HFFc6 (cell line): ENCODE measurements at regions not wholly inside any gene's neighbourhood (a gene's known extent, or its start where the extent isn't known, plus 50 kb on each side); places are given as distances from the start of the nearest gene placed in this dataset.
"Not testable (repeated sequence)": the region's sequence is repeated elsewhere in the genome, so short reads cannot be mapped to it uniquely, and the experiment has no call there.

ENCODE experiments used
- DNase-seq: peaks from one replicate; pipeline ENCODE4 v3.0.0-alpha.2; 2018
- H3K27ac Mint-ChIP-seq: 2 replicates; pipeline ENCODE4 v1.8.0; 2020; ENCODE audit warnings: mild to moderate bottlenecking, mixed read lengths
- H3K27me3 Mint-ChIP-seq: 2 replicates; pipeline ENCODE4 v1.8.0; 2021; ENCODE audit warnings: mild to moderate bottlenecking, moderate library complexity, mixed read lengths; ENCODE audit not compliant: insufficient read depth
- H3K36me3 Mint-ChIP-seq: 2 replicates; pipeline ENCODE4 v1.8.0; 2021; ENCODE audit warnings: low read depth, mixed read lengths
- H3K4me1 Mint-ChIP-seq: 2 replicates; pipeline ENCODE4 v1.8.0; 2020; ENCODE audit warnings: low read depth, mixed read lengths
- H3K4me3 Mint-ChIP-seq: 2 replicates; pipeline ENCODE4 v1.8.0; 2020; ENCODE audit warnings: mild to moderate bottlenecking, moderate library complexity, mixed read lengths
- H3K9me3 Mint-ChIP-seq: 2 replicates; pipeline ENCODE4 v1.8.0; 2020; ENCODE audit warnings: mild to moderate bottlenecking, mixed read lengths
- TF ChIP-seq, protein P1 (sequence below): fragments of 200-600 bp; sonication (generic); IDR thresholded peaks from 2 replicates; pipeline ENCODE4 v1.5.0; 2021; ENCODE audit warnings: antibody characterized with exemption, mild to moderate bottlenecking

DNA sequence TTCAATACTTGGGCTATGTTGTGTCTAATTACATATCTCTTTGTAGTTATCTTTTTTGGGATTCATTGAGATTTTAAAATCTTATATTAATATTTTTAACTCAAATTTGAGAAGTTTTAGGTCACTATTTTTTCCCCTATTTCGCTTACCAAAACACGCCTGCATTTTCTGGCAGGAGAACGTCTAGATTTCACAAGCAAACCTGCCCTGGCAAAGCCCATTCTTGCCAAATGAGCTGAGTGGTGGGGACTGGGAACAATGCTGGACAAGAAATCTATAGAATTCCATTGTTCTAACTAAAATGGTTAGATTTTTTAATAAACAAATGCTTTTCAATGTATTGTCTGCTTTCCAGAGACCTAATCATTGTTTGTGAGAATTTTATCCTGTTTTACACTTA, 1283.7 kb upstream of the RAG2 start:
- TF ChIP-seq, protein P1, sequence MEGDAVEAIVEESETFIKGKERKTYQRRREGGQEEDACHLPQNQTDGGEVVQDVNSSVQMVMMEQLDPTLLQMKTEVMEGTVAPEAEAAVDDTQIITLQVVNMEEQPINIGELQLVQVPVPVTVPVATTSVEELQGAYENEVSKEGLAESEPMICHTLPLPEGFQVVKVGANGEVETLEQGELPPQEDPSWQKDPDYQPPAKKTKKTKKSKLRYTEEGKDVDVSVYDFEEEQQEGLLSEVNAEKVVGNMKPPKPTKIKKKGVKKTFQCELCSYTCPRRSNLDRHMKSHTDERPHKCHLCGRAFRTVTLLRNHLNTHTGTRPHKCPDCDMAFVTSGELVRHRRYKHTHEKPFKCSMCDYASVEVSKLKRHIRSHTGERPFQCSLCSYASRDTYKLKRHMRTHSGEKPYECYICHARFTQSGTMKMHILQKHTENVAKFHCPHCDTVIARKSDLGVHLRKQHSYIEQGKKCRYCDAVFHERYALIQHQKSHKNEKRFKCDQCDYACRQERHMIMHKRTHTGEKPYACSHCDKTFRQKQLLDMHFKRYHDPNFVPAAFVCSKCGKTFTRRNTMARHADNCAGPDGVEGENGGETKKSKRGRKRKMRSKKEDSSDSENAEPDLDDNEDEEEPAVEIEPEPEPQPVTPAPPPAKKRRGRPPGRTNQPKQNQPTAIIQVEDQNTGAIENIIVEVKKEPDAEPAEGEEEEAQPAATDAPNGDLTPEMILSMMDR = no peak
- H3K36me3 Mint-ChIP-seq = no peaks in the 10 kb centered on the region
- no peak overlapping the region for H3K4me3 Mint-ChIP-seq
- H3K27ac Mint-ChIP-seq = no peak overlapping the region
- no peaks in the 10 kb centered on the region for H3K4me1 Mint-ChIP-seq
- H3K9me3 Mint-ChIP-seq = no peaks in the 10 kb centered on the region; the same call in 1 of the 2 replicates
- DNase-seq = no peak
- H3K27me3 Mint-ChIP-seq = no peaks in the 10 kb centered on the region

DNA sequence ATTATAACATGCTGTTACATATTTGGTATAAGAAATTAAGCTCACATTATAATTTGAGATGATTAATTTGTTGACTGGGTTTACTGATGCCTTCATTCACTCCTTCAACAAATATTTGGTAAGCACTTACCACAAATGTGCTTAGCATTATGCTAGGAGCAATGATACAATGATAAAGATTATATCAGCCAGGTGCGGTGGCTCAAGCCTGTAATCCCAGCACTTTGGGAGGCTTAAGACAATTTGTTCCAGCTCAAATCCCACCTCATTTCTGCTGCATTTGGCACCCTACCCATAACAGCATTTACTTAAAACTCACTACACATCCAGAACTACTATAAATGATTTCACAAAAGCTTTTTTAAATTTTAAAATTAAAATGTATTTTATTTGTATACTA, 1263.6 kb upstream of the RAG2 start:
- no peak for DNase-seq

DNA sequence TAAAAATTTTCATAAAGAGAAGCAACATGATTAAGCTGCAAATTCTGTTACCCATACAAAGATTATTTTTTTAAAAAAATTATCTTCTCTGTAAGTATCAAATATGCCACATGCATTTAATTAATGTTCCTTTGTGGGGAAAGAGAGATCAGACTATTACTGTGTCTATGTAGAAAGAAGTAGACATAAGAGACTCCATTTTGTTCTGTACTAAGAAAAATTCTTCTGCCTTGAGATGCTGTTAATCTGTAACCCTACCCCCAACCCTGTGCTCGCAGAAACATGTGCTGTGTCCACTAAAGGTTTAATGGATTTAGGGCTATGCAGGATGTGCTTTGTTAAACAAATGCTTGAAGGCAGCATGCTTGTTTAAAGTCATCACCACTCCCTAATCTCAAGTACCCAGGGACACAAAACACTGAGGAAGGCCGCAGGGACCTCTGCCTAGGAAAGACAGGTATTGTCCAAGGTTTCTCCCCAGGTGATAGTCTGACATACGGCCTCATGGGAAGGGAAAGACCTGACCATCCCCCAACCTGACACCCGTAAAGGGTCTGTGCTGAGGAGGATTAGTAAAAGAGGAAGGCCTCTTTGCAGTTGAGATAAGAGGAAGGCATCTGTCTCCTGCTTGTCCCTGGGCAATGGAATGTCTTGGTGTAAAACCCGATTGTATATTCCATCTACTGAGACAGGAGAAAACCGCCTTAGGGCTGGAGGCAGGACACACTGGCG, 1260.9 kb upstream of the RAG2 start:
- not testable (repeated sequence) for H3K9me3 Mint-ChIP-seq, H3K27ac Mint-ChIP-seq, H3K36me3 Mint-ChIP-seq, DNase-seq, H3K4me3 Mint-ChIP-seq, H3K27me3 Mint-ChIP-seq, H3K4me1 Mint-ChIP-seq

More for the DNA sequence above, 1263.6 kb upstream of the RAG2 start:
- Mint-ChIP-seq H3K9me3 (no peaks in the 10 kb centered on the region), H3K4me3 (no peak overlapping the region), H3K36me3 (no peaks in the 10 kb centered on the region), H3K27ac (no peak overlapping the region), H3K27me3 (no peaks in the 10 kb centered on the region; the same call in 1 of the 2 replicates), H3K4me1 (no peaks in the 10 kb centered on the region)
- TF ChIP-seq, protein P1 = no peak

DNA sequence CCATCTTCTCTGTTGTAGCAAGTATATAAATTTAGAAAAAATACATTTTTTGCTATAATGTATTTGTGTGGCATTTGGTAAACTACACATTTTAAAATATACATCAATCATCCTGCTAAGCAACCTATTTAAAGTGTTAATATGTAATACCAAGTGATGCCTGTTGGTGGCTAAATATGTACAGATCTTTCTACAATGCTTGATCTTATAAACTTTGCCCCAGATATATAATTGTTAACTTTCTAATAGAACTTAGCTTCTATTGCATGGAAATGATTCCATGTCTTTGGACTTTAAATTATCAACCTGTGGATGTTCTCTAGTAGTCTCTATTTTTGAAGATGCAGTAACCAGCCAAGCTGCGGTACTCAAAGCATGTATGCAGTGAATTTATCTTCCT, 1260.4 kb upstream of the RAG2 start:
- Mint-ChIP-seq H3K36me3 (no peaks in the 10 kb centered on the region), H3K27me3 (no peaks in the 10 kb centered on the region; the same call in 1 of the 2 replicates), H3K9me3 (no peaks in the 10 kb centered on the region), H3K4me3 (no peak overlapping the region), H3K4me1 (no peaks in the 10 kb centered on the region), H3K27ac (no peak overlapping the region)
- TF ChIP-seq, protein P1 = peak; percentile 57
- DNase-seq = no peak

DNA sequence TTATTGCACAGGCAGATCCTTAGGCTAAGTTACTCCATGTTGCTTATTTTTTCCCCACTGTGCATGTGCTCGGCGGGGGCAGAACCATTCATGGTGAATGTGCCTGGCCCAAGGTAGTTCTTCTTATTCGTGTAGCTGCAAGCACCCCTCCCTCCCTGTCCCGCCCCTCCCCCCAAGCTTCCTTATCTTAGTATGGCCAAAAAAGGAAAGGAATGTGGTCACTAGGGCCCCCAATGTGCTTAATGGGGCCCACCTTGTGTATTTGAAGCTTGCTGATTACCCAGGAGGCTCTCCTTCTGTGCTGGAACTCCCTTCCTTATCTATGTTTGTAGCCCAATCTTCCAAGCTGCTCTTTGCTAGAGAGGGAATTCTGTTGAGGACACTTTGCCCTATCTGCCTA, 1259.7 kb upstream of the RAG2 start:
- H3K27me3 Mint-ChIP-seq = no peaks in the 10 kb centered on the region; the same call in 1 of the 2 replicates
- no peak overlapping the region for H3K4me3 Mint-ChIP-seq
- no peaks in the 10 kb centered on the region for H3K4me1 Mint-ChIP-seq
- H3K27ac Mint-ChIP-seq = no peak overlapping the region
- H3K9me3 Mint-ChIP-seq = no peaks in the 10 kb centered on the region
- DNase-seq = no peak
- TF ChIP-seq, protein P1 = no peak
- no peaks in the 10 kb centered on the region for H3K36me3 Mint-ChIP-seq

DNA sequence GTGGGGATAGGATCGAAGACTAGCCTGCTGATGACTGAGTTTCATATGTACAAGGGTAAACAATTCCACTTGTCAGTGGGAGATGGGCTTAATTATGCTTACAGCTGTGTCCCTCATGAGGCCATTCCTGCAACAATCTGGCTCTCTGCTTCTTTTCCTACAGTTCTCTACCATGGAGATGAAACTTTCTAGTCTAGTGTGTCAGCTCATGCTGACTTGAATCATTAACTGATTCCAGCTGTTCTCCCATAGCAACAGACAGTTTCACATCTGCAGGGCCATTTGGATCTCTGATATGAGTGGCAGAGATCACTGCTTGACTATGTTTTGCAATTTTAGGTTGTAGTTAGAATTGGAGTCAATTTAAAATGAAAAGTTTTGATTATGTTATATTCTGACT, 1251.7 kb upstream of the RAG2 start:
- Mint-ChIP-seq H3K36me3 (no peaks in the 10 kb centered on the region), H3K4me3 (no peak overlapping the region), H3K27ac (no peak overlapping the region), H3K27me3 (no peaks in the 10 kb centered on the region), H3K9me3 (peaks cover 5% of the 10 kb centered on the region; the same call in 1 of the 2 replicates), H3K4me1 (no peaks in the 10 kb centered on the region)
- TF ChIP-seq, protein P1 = no peak
- no peak for DNase-seq
